ENCODE measurements at regions not wholly inside any gene's neighbourhood (a gene's known extent, or its start where the extent isn't known, plus 50 kb on each side); places are given as distances from the start of the nearest gene placed in this dataset.

GRCh38 chr2:236865052-236865451, 220.6 kb upstream of the COPS8 start:
- no peak for DNase-seq (ENCODE audit: low spot score)
- intact Hi-C loops (cut with DNase I) = no loop called here

- intact Hi-C loops (cut with DNase I) = no loop called here
- no peak for DNase-seq (ENCODE audit: low spot score)
These were observed 218.9 kb upstream of the COPS8 start for GRCh38 chr2:236866542-236867340.

- intact Hi-C loops (cut with DNase I) = no loop called here
- no peak for DNase-seq (ENCODE audit: low spot score)
These were observed 218.0 kb upstream of the COPS8 start for GRCh38 chr2:236867441-236868260.

GRCh38 chr2:236870370-236870769, 215.3 kb upstream of the COPS8 start:
- no peak for DNase-seq (ENCODE audit: low spot score)
- intact Hi-C loops (cut with DNase I) = no loop called here

DNA sequence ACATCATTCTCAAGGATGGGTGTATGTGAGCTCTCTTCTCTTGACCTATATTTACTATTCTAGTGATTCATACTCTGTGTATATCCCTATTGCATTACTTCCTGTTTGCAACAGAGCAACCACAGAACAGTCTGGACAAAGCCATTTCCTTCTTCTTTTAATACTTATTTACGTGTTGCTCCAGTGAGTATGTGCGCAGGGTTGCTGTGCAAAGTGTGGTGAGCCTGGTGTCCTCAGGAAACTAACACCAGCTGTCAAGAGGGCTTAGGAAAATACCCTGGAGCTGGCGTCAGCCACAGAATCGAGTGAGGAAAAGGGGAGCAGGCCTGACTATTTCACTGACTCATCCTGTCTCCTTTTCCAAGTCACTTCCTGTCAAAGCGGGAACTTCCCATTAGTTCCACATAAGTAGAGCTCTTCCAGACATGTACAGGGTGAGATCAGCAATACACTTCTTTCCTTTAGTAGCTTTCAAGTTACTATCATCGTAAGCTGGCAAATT, 214.1 kb upstream of the COPS8 start:
- intact Hi-C loops (cut with DNase I) = no loop called here
- DNase-seq (ENCODE audit: low spot score) = no peak

- intact Hi-C loops (cut with DNase I) = no loop called here
These were observed 213.7 kb upstream of the COPS8 start for GRCh38 chr2:236872015-236872414.

GRCh38 chr2:236872981-236873380, 212.7 kb upstream of the COPS8 start:
- no peak for DNase-seq (ENCODE audit: low spot score)
- intact Hi-C loops (cut with DNase I) = no loop called here

More at GRCh38 chr2:236872015-236872414, 213.7 kb upstream of the COPS8 start:
- no peak for DNase-seq (ENCODE audit: low spot score)

- no peak for DNase-seq (ENCODE audit: low spot score)
- intact Hi-C loops (cut with DNase I) = no loop called here
These were observed 212.1 kb upstream of the COPS8 start for GRCh38 chr2:236873636-236874035.

GRCh38 chr2:236874866-236875481, 210.7 kb upstream of the COPS8 start:
- DNase-seq (ENCODE audit: low spot score) = no peak
- intact Hi-C loops (cut with DNase I) = no loop called here

DNA sequence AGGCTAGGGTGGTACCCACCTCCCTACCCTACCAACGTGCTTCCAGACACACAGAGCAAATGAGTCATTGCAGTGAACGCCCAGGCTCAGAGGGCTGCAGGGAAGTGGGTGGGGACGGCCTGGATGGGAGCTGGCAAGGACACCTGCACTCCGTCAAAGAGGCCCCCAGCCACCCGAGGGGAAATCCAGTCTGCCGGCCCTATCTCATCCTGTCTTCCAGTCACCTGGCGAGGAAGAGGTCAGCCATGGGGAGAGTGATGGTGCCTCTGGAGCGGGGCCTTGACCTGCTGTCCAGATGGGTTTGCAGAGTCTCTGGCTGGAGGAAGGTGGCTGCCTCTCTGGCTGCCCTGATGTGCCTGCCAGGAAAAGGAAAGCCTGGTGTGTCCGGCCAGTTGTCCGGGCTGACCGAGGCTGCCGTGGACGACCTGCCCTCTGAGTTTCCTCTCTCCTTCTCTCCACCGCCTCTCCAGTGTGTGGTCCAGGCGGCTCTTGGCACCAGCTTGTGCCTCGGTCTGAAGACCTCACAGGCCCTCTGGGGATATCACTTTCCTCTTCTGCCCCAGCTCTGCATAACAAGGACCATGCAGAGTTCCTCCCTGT, 209.7 kb upstream of the COPS8 start:
- intact Hi-C loops (cut with DNase I) = no loop called here
- no peak for DNase-seq (ENCODE audit: low spot score)

DNA sequence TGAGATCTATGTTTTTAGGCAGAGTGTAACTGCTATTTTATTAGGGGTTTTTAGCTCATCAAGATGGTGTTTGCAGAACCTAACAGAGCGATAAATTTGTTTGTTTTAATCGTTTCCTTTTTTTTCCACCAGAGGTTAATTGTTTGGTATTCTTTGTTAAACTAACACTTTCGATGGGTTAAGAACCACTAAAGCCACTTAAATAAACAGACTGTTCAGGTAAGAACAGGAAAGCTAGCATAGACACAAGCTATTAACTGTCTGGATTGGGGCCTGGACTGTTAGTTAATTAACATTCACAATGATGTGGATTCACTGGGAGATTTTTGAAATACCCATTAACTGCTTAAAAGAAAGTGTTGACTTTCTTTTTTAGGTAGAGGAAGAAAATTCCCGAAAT, 209.0 kb upstream of the COPS8 start:
- intact Hi-C loops (cut with DNase I) = no loop called here

DNA sequence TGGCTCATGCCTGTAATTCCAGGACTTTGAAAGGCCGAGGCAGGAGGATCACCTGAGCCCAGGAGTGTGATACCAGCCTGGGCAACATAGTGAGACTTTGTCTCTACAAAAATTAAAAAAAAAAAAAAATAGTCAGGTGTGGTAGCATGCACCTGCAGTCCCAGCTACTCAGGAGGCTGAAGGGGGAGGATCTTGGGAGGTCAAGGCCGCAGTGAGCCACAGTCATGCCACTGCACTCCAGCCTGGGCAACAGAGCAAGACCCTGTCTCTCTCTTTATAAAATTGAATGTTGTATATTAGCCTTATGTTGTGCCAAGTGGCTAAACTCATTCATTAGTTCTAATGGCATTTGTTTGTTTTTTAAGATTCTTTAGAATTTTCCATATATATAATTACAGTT, 207.7 kb upstream of the COPS8 start:
- DNase-seq (ENCODE audit: low spot score) = no peak
- intact Hi-C loops (cut with DNase I) = no loop called here

More for the DNA sequence above, 209.0 kb upstream of the COPS8 start:
- DNase-seq (ENCODE audit: low spot score) = no peak

DNA sequence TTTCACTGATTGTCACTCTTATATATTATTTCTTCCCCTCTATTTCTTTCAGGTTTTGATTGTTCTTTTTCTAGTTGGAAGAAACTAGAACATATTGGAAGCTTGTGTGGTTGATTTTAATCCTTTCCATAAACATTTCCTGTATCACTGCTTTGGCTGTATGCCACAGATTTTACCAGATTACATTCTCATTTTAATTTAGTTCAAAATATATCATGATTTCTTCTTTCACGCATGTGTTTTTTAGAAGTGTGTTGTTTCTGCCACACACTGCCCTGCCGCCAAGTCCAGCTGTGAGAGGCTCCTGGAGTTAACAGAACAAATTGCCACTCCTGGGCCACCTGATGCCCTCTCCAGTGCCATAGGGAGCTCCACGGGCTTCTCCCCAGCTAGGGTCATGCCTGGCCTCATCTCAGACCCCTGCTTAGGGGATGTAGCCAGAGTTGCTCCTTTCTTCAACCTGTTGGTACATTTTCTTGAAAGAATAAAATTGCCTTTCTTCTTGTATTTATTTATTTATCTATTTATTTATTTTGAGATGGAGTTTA, 206.2 kb upstream of the COPS8 start:
- no peak for DNase-seq (ENCODE audit: low spot score)
- intact Hi-C loops (cut with DNase I) = no loop called here

DNA sequence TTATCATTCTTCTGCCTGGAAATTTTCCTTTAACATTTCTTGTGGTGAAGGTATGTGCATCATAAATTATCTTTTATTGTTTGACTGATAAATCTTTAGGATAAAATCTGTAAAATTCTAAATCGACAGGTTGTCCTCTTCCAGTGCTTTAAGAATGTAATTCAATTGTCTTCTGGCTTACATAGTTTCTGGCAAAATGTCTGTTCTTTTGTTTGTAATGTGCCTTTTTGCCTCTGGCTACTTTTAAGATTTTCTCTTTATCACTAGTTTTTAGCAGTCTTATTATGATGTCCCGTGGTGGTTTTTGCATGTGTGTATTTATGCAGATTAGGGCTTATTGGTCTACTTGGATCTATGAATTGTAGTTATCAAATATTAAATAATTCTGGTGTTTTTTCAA, 203.6 kb upstream of the COPS8 start:
- DNase-seq (ENCODE audit: low spot score) = no peak
- intact Hi-C loops (cut with DNase I) = loop anchor here in 1 of 2 donors (10.0 kb wide), 2 partner anchors 47 to 307 kb away; no protein-coding TSS in a partner anchor

- intact Hi-C loops (cut with DNase I) = loop anchor here in 1 of 2 donors (10.0 kb wide), 2 partner anchors 48 to 308 kb away; no protein-coding TSS in a partner anchor
- no peak for DNase-seq (ENCODE audit: low spot score)
These were observed 202.8 kb upstream of the COPS8 start for GRCh38 chr2:236882930-236883329.

DNA sequence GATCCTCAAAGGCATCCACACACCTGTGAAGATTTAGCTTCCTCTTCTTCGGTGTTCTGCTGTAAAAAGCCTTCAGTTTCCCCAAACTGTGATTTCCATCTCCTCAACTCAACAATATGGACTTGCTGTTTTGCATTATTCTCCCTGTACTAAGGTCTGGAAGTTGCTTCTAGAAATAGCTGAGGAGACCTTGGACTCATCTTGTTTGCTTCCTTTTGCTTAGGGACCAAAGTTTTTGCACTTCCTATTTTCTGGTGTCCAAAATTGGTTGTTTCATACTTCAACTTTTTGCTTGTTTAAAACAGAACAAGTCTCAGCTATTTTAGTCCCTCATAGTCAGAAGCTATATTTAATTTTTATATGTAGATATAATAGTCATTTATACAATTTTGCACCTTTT, 201.9 kb upstream of the COPS8 start:
- no peak for DNase-seq (ENCODE audit: low spot score)
- intact Hi-C loops (cut with DNase I) = loop anchor here in 1 of 2 donors (10.0 kb wide), 2 partner anchors 49 to 309 kb away; no protein-coding TSS in a partner anchor

- intact Hi-C loops (cut with DNase I) = loop anchor here (5.0 to 10.0 kb wide), 4 partner anchors 50 to 1113 kb away; no protein-coding TSS in a partner anchor
- DNase-seq (ENCODE audit: low spot score) = no peak
These were observed 201.0 kb upstream of the COPS8 start for GRCh38 chr2:236884569-236885175.

DNA sequence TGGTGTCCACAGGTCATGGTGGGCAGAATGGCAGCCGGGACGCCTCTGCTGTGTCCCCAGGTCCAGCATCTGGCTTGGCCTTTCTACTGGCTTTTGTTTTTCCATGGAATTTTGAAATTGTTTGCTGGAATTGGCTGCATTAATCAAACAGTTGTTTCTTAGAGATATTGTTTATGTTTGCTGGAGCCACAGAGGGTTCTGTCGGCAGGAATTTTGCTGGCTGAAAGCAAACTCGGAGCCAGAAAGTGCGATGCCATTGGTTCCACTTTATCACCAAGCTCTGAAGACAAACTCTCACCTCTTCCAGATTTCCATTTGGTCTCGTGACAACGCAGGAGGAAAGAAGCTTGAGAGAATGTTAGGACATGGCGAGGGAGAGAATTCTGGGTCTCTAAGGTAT, 199.2 kb upstream of the COPS8 start:
- DNase-seq (ENCODE audit: low spot score) = no peak
- intact Hi-C loops (cut with DNase I) = loop anchor here (5.0 to 10.0 kb wide), 4 partner anchors 52 to 1111 kb away; no protein-coding TSS in a partner anchor

All from posterior vena cava (tissue), 2 donors.